ENCODE measurements at regions not wholly inside any gene's neighbourhood (a gene's known extent, or its start where the extent isn't known, plus 50 kb on each side); places are given as distances from the start of the nearest gene placed in this dataset.

DNA sequence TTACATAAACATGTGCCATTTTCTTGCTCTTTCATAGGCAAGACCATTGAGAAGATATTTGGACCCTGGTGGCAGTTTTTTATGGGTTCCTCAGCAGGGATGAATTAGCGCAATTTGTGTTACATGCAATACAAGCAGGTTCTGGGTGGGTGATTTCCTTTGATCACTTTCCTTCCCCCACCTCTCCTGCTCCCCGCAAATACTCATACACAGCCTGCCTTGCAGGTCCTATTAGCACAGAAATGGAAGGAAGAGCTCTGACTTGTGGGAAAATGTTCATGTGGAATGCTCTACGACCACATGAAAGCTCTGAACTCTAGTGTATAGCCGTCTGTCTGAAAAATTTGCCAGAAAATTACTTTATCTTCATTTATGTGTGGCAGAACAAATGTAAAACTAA lies 361.0 kb upstream of the FAT1 start:
- TF ChIP-seq EZH2phosphoT487 (IDR thresholded peaks at IDR 0.05) (no peak), EZH2 (IDR thresholded peaks at IDR 0.05) (no peak)
- TF ChIP-seq, protein P1, sequence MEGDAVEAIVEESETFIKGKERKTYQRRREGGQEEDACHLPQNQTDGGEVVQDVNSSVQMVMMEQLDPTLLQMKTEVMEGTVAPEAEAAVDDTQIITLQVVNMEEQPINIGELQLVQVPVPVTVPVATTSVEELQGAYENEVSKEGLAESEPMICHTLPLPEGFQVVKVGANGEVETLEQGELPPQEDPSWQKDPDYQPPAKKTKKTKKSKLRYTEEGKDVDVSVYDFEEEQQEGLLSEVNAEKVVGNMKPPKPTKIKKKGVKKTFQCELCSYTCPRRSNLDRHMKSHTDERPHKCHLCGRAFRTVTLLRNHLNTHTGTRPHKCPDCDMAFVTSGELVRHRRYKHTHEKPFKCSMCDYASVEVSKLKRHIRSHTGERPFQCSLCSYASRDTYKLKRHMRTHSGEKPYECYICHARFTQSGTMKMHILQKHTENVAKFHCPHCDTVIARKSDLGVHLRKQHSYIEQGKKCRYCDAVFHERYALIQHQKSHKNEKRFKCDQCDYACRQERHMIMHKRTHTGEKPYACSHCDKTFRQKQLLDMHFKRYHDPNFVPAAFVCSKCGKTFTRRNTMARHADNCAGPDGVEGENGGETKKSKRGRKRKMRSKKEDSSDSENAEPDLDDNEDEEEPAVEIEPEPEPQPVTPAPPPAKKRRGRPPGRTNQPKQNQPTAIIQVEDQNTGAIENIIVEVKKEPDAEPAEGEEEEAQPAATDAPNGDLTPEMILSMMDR (IDR thresholded peaks at IDR 0.05), result no peak
- H3K4me3 Mint-ChIP-seq, result no peak overlapping the region
- peaks cover 14% of the 10 kb centered on the region for H3K4me1 Mint-ChIP-seq
- Histone ChIP-seq H2AFZ (replicated peaks) (no peak overlapping the region), H3K9ac (no peak overlapping the region), H3K36me3 (no peaks in the 10 kb centered on the region), H3K4me2 (no peak overlapping the region), H4K20me1 (ENCODE audit: low read depth) (no peaks in the 10 kb centered on the region), H3K9me3 (ENCODE audit: low read depth) (no peaks in the 10 kb centered on the region), H3F3A (ENCODE audit: low read depth) (no peaks in the 10 kb centered on the region), H3K4me3 (no peak overlapping the region), H3K27ac (no peak overlapping the region), H3K4me1 (peaks cover 13% of the 10 kb centered on the region), H3K79me2 (ENCODE audit: low read depth) (no peaks in the 10 kb centered on the region), H3K27me3 (no peaks in the 10 kb centered on the region)
- no peaks in the 10 kb centered on the region for H3K36me3 Mint-ChIP-seq
- H3K27me3 Mint-ChIP-seq (ENCODE audit: insufficient read depth, low read depth), result peaks cover 5% of the 10 kb centered on the region
- no peak overlapping the region for H3K27ac Mint-ChIP-seq
- H3K9me3 Mint-ChIP-seq, result no peaks in the 10 kb centered on the region
- DNase-seq (ENCODE audit: low spot score), result no peak

DNA sequence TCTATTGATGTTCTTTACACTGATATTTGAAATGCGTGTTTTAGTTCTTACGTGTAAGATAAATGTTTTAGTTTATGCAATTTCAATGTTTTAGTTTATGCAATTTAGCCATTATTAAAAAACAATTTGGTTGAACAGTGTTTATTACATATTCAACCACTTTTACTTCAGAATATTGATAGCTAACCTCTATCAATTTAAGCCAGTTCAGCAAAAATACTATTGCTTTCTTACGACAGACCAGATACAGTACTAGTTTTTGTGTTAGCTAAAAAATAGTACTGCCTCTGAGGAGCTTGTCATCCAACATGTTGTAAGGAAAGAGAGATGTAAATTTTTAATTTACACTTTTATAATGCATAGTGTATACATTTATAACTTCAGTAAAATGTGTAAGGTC lies 361.7 kb upstream of the FAT1 start:
- peaks cover 14% of the 10 kb centered on the region for H3K4me1 Mint-ChIP-seq
- TF ChIP-seq EZH2 (IDR thresholded peaks at IDR 0.05), result no peak
- TF ChIP-seq, protein P1 (IDR thresholded peaks at IDR 0.05), result no peak
- TF ChIP-seq EZH2phosphoT487 (IDR thresholded peaks at IDR 0.05), result no peak
- peaks cover 5% of the 10 kb centered on the region for H3K27me3 Mint-ChIP-seq (ENCODE audit: insufficient read depth, low read depth)

DNA sequence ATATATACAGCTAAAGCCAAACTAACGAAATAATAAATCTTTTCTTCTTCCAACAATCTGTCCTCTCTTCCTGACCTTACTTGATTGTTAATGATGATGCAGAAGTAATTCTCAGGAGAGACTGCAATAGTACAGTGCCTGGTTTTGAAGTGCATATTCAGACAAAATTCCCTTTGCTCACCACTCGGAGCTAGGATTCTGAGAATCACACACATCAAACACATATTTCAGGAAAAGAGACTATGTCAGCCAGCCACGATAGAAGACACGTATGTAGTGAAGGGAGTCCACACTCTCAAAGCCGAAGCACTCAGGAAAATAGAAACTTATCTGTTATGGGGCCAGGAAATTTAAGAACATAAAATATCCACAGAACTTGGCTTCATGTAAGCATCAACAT lies 362.5 kb upstream of the FAT1 start:
- peaks cover 5% of the 10 kb centered on the region for H3K27me3 Mint-ChIP-seq (ENCODE audit: insufficient read depth, low read depth)
- Histone ChIP-seq H3K79me2 (ENCODE audit: low read depth) (no peaks in the 10 kb centered on the region), H3K9me3 (ENCODE audit: low read depth) (no peaks in the 10 kb centered on the region), H3K27me3 (no peaks in the 10 kb centered on the region), H3F3A (ENCODE audit: low read depth) (no peaks in the 10 kb centered on the region), H4K20me1 (ENCODE audit: low read depth) (no peaks in the 10 kb centered on the region), H3K4me2 (no peak overlapping the region), H3K9ac (no peak overlapping the region), H3K4me3 (no peak overlapping the region), H3K36me3 (no peaks in the 10 kb centered on the region), H3K27ac (no peak overlapping the region), H3K4me1 (peaks cover 13% of the 10 kb centered on the region), H2AFZ (replicated peaks) (no peak overlapping the region)
- no peak for DNase-seq (ENCODE audit: low spot score)
- no peaks in the 10 kb centered on the region for H3K36me3 Mint-ChIP-seq
- no peaks in the 10 kb centered on the region for H3K9me3 Mint-ChIP-seq
- H3K4me1 Mint-ChIP-seq, result peaks cover 14% of the 10 kb centered on the region
- TF ChIP-seq EZH2 (IDR thresholded peaks at IDR 0.05), result no peak
- TF ChIP-seq EZH2phosphoT487 (IDR thresholded peaks at IDR 0.05), result no peak
- TF ChIP-seq, protein P1 (IDR thresholded peaks at IDR 0.05), result no peak
- H3K4me3 Mint-ChIP-seq, result no peak overlapping the region
- H3K27ac Mint-ChIP-seq, result no peak overlapping the region

More for the DNA sequence above, 361.7 kb upstream of the FAT1 start:
- no peaks in the 10 kb centered on the region for H3K36me3 Mint-ChIP-seq
- H3K27ac Mint-ChIP-seq, result no peak overlapping the region
- Histone ChIP-seq H3K9ac (no peak overlapping the region), H4K20me1 (ENCODE audit: low read depth) (no peaks in the 10 kb centered on the region), H3K9me3 (ENCODE audit: low read depth) (no peaks in the 10 kb centered on the region), H3K36me3 (no peaks in the 10 kb centered on the region), H3K27me3 (no peaks in the 10 kb centered on the region), H3K4me1 (peaks cover 13% of the 10 kb centered on the region), H3K27ac (no peak overlapping the region), H3K79me2 (ENCODE audit: low read depth) (no peaks in the 10 kb centered on the region), H3K4me3 (no peak overlapping the region), H2AFZ (replicated peaks) (no peak overlapping the region), H3K4me2 (no peak overlapping the region), H3F3A (ENCODE audit: low read depth) (no peaks in the 10 kb centered on the region)
- no peaks in the 10 kb centered on the region for H3K9me3 Mint-ChIP-seq
- no peak overlapping the region for H3K4me3 Mint-ChIP-seq
- no peak for DNase-seq (ENCODE audit: low spot score)

Data from neural progenitor cell (in vitro differentiated cells).